NK-92 (cell line): ENCODE measurements at regions not wholly inside any gene's neighbourhood (a gene's known extent, or its start where the extent isn't known, plus 50 kb on each side); places are given as distances from the start of the nearest gene placed in this dataset.

ENCODE experiments used
- DNase-seq: peaks from one replicate; lab custom pipeline; 2025; ENCODE audit not compliant: unreplicated experiment; lab: John Stamatoyannopoulos, UW

DNA sequence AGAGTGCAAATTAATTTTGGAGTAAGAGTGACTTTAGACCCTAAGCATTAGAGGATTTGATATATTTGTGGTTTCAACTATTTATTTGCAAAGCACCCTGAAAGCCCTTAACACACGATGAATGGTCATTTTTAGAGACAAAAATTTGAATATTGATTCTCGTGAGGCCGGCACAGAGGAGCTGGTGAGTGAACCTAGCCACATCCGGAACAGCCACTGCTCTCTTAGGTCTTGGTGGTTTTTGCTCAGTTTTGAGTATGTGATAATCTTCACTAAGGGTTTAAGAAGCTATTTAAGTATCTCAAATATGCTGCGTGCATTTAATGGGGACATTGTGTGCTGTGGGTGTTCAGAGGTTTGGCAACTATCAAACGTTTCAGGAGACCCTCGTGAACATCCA lies 204.8 kb downstream of the TSN start:
- DNase-seq: no peak

DNA sequence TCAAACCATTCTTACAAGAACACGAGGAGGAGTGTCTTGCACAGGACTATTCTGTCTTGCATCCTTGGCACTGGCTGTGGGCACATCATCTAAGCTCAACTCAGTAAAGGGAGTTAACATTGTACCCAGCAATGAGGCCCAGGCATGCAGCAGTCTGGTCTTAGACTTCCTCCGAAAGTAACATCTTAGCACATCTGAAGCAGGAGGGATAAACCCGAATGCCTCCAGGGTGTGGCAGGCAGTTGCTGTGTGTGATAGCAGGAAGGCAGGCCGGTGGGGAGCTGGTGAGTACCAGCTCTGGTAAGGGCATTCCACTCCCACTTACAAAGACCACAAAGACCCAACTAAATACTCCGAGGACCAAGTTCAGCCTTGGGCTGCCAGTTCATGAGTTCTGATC lies 206.3 kb downstream of the TSN start:
- DNase-seq: no peak

DNA sequence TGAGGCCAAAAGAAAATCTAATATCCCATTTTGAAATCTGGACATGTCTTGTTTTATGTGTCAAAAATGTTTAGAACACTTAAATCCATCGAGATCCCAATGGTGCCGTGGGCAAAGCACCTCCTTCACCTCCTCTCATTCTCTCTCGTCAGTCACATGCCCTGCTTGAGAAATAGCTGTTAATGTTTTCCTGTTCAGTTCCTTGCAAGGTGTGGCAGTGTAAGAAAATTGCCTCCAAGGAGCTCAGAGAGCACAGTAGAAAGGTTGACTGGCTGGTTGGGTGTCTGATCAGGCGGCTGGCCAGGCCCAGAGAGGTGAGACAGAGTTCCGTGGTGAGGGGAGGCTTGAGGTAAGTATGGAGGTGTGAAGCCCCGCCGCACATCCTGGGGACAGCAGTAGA lies 210.2 kb downstream of the TSN start:
- DNase-seq: no peak

- no peak for DNase-seq
Measured at GRCh38 chr2:121966663-121967062, 211.2 kb downstream of the TSN start.

DNA sequence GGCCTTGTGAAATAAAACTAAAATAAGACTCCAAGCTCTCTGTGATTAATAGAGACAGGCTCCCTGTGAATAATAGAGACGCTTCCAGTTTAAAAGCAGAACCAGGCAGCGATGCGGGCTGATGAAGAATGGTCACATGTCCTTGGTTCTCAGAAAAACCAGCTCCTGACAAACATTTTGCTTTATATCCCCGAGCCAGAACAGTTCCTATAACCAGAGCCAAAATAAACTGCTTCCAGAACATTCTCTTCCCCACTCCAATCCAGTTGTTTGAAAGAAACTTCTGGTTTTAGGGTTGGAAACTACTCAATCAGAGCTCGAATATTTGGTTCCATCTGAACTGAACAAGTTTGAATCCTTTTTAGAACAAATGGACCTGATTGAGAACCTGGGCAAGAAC lies 213.7 kb downstream of the TSN start:
- DNase-seq: no peak

- DNase-seq: no peak
Measured at GRCh38 chr2:121969766-121970639, 214.6 kb downstream of the TSN start.

DNA sequence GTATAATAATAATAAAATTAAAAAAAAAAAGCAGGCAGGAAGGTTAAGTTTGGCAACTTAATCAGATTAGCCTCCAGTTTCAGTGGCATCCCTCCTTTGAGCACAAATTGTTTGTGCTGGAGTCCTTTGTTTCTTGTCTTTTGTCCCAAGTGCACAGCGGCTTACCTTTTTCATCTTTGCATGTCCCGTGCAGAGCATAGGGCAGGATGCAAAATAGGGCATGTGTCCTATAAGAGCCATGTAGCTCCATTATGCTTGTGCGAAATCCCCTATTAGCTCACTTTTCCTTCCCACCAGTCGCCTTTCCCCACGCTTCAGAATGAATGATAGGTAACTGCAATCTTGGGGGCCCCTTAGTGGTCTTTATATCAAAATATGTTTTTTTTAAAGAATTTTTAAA lies 216.8 kb downstream of the TSN start:
- DNase-seq: no peak

DNA sequence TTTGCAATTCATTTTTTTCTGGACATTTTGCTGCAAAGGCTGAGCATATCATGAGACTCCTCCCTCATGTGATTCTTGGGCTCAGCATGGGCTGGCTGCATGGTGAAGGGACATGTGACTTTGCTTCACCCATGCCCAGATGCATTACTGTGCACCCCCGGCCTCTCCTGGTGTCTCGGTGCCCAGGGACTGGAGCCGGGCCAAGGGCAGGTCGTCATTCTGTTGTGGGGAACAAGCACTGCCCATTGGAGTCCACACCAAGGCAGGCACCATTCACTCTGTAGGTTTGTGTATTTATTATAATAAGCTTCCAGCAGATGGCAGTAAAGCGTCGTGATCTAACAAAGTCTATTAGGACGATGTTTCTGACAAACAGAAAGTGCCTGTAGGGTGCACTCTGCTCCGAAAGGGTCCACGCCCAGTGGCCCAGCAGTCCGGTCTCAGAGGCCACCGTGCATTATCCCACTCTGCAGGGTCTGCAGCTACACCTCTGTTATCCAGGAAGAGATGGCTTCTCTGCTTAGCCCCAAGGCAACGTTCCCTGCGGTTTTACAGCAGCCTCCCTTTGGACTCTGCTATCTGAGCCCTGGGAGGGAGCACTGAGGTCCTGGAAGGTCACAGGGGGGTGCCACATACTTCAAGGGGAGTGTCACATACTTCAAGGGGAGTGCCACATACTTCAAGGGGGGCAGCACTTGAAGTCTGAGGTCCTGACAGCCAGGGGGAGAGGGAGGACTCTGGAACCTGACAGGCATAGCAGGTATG lies 219.6 kb downstream of the TSN start:
- DNase-seq: no peak

DNA sequence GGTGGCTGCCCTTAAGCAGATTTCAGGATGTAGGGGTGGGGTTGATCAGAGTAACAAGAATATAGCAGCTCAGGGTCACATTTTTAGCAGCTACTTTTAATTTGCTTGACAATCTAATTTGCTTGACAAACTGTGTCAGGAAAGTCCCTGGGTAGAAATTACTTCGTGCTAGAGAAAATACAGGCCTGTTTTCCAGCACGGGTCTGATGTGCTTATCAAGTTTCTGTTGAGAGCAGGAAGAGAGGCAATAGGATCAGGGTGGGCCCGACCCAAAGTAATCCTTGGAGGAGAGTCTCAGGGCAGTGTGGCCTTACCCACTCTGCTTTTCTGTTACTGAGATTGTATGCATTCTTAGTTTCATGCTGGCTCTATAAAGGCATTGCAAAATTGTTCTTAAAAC lies 221.5 kb downstream of the TSN start:
- DNase-seq: no peak

DNA sequence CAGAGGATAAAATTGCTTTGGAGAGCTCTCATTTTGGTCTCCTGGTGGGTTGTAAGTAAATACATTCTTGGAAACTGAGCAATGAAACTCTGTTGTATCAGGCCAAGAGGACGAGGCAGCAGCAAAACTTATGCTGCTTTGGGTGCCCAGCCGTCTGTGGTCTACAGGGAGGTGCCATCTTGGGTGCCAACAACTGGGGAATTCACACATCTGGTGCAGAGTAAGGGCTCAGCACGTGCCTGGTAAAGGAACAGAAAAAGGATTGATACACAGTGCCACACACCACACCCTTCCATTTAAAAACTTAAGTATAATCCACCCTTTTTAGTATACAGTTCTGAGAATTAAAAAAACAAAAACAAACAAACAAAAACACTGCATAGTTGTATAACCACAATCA lies 221.9 kb downstream of the TSN start:
- no peak for DNase-seq

- no peak for DNase-seq
Measured at GRCh38 chr2:121992700-121993099, 237.2 kb downstream of the TSN start.

DNA sequence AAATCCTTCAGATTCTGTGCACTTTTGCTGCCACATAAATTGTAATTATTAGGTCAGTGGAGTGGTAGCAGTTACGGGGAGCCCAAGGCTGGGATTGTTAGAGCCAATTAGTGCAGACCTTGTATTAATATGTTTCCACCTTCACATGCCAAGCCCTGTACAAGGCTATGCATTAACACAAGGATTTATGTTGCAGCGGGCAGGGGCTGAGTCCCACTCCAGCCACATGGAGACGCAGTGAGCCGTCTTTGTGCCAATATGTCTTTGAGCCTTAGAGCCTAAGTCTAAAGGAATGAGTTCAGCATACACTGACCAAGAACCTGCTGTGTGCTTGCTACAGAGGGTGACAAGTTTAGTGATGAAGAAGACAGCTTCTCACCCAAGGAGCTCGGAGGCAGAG lies 238.2 kb downstream of the TSN start:
- no peak for DNase-seq

- DNase-seq: no peak
Measured at GRCh38 chr2:121994238-121995206, 239.1 kb downstream of the TSN start.

- DNase-seq: no peak
Measured at GRCh38 chr2:121998751-121999150, 243.3 kb downstream of the TSN start.

DNA sequence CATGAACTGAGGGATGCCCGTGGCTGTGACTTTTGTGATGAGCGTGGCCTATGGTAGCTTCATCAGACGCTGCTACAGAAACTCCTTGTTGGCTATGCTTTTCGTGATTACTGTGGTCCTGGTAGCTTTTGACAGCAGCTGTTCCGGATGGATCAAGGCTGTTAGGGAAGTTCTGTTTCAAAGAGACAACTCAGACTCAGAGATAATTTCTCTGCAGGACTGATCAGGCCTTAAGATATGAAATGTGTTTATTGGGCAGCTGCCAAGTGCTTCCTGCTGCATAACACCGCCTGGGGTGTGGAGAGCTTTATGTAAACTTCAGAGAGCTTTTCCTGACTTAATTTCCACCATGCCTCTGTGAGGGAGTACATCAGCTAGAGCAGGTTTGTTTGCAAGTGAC lies 243.8 kb downstream of the TSN start:
- DNase-seq: no peak

- DNase-seq: no peak
Measured at GRCh38 chr2:122000556-122001340, 245.3 kb downstream of the TSN start.

- no peak for DNase-seq
Measured at GRCh38 chr2:122001441-122001874, 246.0 kb downstream of the TSN start.

- DNase-seq: no peak
Measured at GRCh38 chr2:122003196-122003940, 247.9 kb downstream of the TSN start.

DNA sequence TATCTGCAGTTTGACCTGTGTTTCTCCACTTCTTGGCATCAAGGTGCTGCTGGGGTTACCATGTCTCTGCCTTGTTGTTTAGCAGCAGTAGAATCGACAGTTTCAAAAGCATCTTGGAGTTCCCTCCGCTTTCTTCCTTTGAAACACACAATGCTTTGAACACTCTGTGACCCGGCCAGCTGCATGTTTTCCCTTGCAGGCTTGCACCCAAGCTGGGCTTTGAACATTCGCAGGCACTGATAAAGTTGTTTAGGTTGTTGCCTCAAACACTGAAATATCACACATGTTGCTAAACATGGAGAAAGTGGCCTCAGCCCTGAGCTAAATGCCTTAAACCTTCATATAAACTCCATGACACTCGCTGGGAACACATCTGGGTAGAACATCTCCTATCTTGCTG lies 251.7 kb downstream of the TSN start:
- DNase-seq: no peak

- no peak for DNase-seq
Measured at GRCh38 chr2:122007577-122007976, 252.1 kb downstream of the TSN start.
